RPMI7951 (cell line): ENCODE measurements at regions not wholly inside any gene's neighbourhood (a gene's known extent, or its start where the extent isn't known, plus 50 kb on each side); places are given as distances from the start of the nearest gene placed in this dataset.

Source experiments
- DNase-seq: peaks from one replicate; pipeline ENCODE4 v3.0.0-alpha.2; 2012; ENCODE audit warnings: low read depth

GRCh38 chr2:37425408-37425807, 81.0 kb downstream of the QPCT start:
- no peak for DNase-seq

GRCh38 chr2:37427241-37427640, 82.8 kb downstream of the QPCT start:
- DNase-seq: no peak

- DNase-seq: no peak
Observed at GRCh38 chr2:37436323-37436722, 91.9 kb downstream of the QPCT start.

- no peak for DNase-seq
Observed at GRCh38 chr2:37439131-37439642, 94.8 kb downstream of the QPCT start.

- peak; percentile 24 for DNase-seq
Observed at GRCh38 chr2:37441055-37441454, 96.6 kb downstream of the QPCT start.

GRCh38 chr2:37443082-37443481, 98.7 kb downstream of the QPCT start:
- no peak for DNase-seq

GRCh38 chr2:37447446-37447845, 103.0 kb downstream of the QPCT start:
- no peak for DNase-seq

GRCh38 chr2:37448342-37449120, 104.1 kb downstream of the QPCT start:
- DNase-seq: no peak

GRCh38 chr2:37449761-37450296, 105.4 kb downstream of the QPCT start:
- DNase-seq: no peak

GRCh38 chr2:37453027-37453426, 108.6 kb downstream of the QPCT start:
- no peak for DNase-seq

- no peak for DNase-seq
Observed at GRCh38 chr2:37454851-37455762, 110.7 kb downstream of the QPCT start.

- peak; percentile 50 for DNase-seq
Observed at GRCh38 chr2:37456479-37456878, 112.0 kb downstream of the QPCT start.

GRCh38 chr2:37457401-37457901, 113.0 kb downstream of the QPCT start:
- DNase-seq: peak; percentile 47

GRCh38 chr2:37458133-37458532, 113.7 kb downstream of the QPCT start:
- DNase-seq: no peak

- peak; percentile 57 for DNase-seq
Observed at GRCh38 chr2:37459095-37459981, 114.9 kb downstream of the QPCT start.

- DNase-seq: no peak
Observed at GRCh38 chr2:37460896-37461229, 116.4 kb downstream of the QPCT start.

- no peak for DNase-seq
Observed at GRCh38 chr2:37464067-37464466, 119.6 kb downstream of the QPCT start.

GRCh38 chr2:37466533-37467222, 122.2 kb downstream of the QPCT start:
- no peak for DNase-seq

- DNase-seq: no peak
Observed at GRCh38 chr2:37468170-37468569, 123.7 kb downstream of the QPCT start.

- DNase-seq: no peak
Observed at GRCh38 chr2:37469126-37469525, 124.7 kb downstream of the QPCT start.

- DNase-seq: no peak
Observed at GRCh38 chr2:37471104-37471503, 126.7 kb downstream of the QPCT start.
